Mesenteric fat pad (tissue), 1 donor: ENCODE measurements at regions not wholly inside any gene's neighbourhood (a gene's known extent, or its start where the extent isn't known, plus 50 kb on each side); places are given as distances from the start of the nearest gene placed in this dataset.
A peak's percentile ranks its signal among the peaks of the same experiment; 100 is the strongest.

ENCODE experiments used
- DNase-seq: peaks from one replicate; pipeline ENCODE4 v3.0.0-alpha.2; 2020; ENCODE audit warnings: low spot score
- donor health status: DM: yes; HTN: yes; CAD: no.

DNA sequence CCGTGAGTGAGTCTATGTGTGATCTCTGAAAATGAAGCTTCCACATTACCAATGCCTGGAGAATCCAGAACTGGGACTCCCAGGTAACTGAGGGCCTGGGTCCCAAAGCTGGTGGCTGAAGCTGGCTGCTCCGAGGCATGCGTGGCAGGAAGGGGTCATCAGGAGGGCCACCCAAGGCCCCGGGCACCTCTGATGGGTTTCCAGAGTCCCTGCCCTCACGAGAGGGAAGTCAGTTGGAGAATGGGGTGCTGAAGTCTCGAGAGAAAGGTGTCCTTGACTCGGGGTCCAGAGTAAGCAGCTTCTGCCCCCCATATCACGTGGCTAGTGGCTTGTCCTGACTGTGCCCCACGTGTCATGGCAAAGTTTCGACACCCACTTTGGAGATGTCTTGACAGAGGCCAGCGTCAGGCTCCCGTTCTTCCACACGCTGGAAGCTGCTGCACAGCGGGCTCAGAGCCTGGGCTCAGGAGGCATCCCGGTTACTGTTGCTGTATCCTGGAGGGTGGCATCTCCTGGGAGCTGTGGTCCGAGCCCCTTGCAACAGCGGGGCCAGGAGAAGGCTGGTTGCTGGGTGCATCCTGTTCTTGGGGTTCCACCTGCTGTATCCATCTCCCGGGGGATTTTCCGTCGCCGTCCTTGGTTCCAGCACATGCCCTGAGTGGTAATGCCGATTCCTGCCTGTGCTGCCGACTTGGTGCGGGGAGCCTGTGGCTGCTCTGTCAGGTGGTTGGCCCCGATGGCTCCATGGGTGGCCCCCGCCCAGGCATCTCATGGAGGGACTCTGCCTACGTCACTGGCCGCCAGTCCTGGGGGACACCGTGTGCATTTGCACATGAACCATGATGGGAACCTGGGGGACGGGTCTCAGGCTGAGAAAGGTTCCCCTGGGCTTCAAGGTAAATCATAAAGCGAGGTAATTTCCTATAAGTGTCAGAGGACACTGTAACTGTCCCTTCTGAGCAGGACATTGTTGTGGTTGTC is 183.3 kb upstream of the HDAC4 start:
- DNase-seq: no peak

DNA sequence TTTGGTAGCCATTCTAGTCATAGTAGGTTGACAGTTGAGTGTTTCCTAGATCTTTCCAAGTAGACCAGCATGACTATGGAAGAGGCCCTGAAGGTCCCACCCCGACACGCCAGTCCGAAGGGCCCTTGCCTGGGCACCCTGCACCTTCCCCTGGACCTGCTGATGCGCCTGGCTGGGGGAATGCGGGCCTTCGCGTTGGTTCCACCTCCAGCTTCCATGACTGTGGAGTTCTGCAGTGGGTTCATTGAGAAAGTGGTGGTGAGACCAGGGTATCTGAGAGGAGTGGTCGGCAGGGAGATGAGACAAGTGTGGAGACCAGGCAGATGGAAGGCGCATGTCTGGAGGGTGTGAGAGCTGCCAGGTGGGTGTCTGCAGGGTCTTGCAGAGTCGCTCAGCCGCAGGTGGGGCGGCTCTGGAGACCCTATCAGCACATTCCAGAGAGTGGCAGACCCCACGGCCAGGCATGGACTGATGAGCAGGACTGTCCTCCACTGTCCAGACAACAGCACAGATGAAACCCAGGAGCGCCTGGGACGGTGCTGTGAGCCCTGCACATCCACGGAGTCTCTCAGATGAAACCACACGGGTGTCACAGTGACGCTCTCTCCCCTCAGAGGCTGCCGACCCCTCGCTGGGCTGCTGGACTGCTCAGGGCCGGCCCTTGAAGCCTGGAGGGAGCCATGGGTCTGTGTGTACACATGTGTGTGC is 182.5 kb upstream of the HDAC4 start:
- DNase-seq: no peak

DNA sequence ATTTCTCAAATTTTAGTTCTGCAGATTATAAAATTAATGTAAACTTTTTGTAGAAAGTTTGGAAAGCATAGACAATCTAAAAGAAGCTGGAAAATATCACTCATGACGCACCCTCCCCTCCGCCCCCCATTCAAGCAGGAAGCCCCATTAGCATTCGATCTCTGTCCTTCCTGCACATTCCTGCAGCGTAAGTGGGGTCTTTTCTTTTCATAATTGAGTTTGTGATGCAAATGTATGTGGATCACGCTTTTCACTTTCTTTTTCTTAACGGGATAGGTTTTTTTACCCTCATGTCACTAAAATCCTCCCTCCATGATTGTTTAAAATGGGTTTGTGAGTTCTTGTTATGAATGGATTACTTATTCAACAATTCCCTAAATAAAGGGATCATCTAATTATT is 181.7 kb upstream of the HDAC4 start:
- no peak for DNase-seq

DNA sequence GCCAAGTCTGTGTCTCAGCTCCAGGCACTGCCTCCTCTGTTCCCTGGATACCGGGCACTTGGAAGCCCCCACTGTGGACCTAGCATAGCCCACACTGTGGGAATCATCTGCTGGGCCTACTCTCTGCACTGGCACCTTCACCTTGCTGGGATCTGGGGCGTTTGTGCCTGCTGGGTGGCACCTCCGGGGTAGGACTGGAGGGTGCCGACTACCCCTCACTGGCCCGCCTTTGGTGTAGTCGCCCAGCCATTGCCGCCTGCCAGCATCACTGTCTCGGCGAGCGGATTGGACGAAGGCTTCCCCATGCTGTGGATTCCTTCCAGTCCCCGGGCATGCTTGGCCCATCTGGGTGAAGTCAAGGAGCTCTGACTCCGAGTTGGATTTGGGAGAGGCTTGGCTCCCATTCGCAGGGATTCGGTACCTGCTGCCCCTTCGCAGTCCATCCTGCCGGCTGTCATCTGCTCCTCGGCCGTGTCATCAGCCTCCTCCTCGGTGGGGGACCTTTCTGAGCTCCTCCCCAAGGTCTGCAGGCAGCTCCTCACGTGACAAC is 180.6 kb upstream of the HDAC4 start:
- peak; percentile 85 for DNase-seq

DNA sequence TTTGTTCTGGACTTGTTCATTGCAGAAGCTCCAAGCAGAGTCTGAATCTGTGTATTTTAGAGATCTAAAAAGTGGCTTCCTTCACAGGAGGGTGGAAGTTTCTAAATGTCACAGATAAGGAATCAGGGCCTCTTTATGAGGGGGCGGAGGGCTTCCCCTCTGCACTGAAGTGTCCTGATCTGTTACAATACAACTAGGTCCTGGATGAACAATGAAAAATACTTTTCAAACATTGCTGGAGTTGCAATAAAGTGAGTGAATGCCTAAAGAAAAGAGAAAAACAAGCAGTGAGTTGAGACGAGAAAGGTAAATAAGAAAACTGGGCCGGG is 179.3 kb upstream of the HDAC4 start:
- DNase-seq: no peak

DNA sequence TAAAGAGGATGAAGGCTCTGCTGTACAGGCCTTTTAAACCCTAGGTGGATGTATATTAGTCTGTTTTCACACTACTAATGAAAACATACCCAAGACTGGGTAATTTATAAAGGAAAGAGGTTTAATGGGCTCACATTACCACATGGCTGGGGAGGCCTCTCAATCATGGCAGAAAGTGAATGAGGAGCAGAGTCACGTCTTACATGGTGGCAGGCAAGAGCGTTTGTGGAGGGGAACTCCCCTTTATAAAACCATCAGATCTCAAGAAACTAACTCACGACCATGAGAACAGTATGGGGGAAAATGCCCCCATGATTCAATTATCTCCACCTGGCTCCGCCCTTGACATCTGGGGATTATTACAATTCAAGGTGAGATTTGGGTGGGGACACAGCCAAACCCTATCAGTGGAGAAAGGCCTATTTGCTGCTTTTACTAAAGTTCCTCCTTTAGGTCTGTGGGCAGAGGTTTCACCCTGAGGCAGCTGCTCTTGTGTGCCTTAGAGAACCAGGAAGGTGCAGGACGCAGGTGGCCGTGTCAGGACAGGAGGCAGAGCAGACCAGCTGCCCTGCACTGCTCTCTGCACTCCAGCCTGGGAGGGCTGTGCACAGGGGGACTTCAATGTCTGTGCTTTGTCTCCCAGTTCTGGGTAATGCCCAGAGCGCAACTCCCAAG is 178.8 kb upstream of the HDAC4 start:
- DNase-seq: no peak

DNA sequence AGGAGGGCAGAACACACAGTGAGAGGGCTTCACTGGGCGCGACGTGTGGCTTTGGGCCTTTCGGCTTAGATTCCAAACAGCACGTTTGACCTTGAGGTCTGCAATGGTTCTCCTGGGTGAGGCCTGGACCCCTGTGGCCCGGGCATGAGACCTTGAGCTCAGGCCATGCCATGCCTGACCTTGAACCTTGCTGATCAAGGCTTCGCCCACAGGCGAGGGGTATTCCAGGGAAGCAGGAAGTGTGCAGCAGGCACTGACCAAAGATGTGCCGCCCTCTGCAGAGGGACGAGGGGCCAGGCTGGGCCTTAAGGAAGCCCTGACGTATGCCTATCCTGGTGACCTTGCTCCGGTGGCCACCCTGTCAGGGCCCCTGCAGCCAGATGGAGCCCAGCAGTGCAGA is 178.3 kb upstream of the HDAC4 start:
- no peak for DNase-seq

DNA sequence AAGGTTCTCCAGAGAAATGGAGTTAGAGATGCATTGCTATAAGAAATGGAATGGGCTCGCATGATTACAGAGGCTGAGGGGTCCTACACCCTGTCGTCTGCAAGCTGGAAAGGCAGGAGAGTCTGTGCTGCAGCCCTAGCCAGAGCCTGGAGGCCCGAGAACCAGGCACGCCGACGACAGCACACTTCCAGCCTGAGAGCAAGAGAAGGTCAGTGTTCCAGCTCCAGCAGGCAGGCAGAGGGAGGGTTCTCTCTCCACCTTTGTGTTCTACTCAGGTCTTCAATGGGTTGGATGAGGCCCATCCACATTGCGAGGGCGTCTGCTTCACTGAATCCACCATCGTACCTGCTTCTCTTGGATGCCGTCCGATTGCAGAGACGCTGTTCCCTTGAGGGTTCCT is 177.6 kb upstream of the HDAC4 start:
- no peak for DNase-seq

DNA sequence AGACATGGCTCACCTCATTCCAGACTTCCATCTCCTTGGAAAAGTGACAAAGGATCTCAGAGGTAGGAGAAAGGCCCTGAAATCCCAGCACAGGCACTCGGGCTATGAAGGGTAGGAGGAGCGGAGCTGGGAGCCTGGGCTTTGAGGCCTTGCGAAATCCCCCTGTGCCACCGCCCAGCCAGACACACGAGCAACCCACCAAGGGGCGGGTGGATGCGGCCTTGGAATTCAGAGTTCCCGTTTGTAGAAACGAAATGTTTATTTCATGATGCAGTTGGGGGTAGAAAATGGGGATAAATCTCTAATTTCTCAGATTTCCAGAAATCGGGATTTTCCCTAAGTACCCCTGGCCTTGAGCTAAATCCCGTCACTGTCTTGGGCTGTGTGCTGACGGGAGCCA is 177.1 kb upstream of the HDAC4 start:
- DNase-seq: no peak

DNA sequence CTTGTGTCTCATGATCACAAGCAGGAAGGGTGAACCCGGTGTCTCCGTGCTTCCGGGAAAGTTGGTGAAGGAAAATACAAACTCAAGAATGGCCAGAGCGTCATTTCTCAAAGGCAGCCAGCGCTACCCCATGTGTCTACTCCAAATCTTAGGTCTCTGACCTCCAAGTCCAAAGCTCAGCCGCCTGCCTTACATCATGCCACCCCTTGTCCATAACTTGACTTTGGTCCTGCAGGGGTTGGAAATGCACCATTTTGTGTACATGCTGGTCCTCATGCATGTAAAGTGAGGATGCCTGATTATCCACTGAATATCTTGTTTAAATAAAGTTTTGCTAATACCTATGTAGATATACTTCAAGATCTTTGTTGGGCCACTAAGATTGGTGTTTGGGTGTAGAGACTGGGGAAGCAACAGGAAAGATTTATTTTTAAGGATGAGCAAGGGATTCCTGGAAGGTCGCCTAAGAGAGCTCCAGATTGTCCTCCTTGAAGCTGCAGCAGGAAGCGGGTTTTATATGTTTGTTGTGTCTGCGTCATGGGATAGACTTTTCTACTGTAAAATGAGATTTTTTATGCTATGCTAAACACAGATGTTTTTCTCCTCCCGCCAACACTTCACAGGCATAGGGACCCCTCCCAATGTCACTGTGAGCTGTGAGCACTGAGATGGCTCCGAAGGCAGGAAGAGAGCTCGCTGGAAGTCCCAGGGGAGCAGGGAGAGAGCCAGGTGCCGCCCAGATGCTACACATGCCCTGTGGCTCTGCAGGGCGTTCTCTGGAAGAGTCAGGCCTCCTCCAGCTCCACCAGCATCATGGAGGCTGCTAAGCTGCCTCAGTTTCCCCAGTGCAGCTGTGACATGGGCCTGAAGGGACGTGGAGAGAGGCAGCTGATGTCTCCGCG is 176.2 kb upstream of the HDAC4 start:
- DNase-seq: no peak

DNA sequence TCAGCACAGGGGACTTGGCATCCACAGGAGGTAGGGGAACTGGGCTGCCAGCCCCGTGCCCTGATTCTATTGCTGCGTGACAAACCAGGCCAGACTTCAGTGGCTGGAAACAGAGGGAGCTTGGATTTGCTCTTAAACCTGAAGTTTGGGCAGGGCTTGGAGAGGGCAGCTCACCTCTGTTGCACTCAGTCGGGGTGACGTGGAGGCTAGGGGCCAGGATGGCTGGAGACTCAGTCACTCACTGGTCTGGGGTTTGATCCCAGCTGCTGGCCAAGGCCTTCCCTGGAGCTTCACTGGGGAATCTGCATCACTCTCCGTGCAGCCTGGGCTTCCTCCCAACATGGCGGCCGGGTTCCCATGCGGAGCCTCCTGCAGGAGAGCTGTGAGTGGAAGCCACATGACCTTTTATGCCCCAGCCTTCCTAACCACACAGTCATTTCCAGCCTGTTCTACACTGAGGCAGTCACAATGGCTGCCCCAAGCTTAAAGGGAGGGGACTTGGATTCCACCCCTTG is 175.2 kb upstream of the HDAC4 start:
- no peak for DNase-seq

DNA sequence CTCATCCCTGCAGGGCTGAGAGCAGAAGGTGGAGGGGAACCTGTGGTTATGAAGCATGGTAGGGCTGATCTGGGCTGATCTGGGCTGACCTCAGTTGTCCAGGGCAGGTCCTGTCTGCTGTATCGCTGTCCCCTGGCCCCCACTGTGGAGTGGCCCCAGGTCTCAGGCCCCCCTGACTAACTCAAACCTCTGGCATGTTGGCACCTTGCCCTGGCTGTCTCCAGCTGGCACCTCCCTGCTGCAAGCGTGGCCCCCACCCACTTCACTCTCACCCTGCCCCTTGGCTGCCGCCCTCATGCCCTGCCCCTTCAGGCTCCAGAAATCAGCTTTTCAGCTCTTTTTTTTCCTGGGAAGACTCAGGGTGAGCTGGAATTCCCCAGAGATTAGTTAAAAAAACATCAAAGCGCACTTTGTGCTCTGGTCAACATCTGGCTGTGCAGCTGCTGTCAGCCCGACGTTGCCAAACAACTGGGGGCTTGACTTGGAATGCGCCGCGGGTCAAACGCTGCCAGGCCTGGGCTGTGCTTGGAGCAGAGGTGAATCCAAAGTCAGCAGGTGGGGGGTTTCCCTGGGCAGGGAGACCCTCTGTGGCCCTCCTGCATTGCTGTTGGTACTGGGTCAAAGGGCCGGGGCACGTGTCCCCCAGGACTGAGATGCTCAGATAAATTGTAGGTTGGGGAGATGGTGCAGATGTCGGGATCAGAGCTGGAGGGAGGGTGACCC is 173.8 kb upstream of the HDAC4 start:
- DNase-seq: no peak

DNA sequence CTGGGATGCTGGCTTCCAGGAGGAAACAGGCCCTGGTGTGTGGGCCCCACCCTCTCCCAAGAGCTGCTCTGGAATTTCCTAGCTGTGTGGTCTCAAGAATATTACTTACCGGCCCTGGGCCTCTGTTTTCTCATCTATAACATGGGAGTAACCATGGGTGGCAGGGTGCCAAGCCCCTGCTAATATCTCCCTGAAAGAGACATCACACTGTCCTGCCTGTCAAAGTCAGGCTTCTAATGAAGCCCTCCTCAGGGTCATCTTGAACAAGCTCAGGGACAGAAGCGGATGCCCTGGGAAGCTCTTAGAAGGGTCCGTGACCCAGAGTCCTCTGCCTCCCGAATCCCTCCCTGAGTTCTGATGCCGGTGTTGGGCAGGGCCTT is 173.2 kb upstream of the HDAC4 start:
- DNase-seq: no peak

DNA sequence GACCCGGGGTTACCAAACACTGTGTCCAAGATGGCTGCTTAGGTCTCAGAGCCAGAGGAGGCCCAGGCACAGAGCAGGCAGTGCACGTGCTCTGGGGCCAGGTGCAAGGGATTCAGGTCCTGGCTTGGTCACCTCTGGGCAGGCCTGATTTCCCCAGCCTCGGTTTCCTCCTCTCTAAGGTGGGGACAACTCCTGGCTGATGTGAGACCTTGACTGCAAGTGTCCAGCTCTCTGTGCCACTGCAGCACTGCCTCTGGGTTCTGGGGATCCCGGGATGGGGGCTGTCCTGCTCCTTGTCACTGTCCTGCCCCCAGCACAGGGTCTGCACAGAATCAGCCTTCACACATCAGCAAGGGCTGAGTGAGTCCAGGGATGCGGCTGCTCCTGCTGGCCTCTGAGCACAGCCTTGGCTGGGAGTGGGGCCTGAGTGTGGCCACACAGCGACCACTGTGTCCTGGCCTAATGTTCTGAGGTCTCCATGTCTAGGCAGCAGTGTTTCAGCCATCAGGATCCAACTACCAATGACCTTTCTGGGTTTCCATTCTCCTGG is 170.2 kb upstream of the HDAC4 start:
- no peak for DNase-seq

DNA sequence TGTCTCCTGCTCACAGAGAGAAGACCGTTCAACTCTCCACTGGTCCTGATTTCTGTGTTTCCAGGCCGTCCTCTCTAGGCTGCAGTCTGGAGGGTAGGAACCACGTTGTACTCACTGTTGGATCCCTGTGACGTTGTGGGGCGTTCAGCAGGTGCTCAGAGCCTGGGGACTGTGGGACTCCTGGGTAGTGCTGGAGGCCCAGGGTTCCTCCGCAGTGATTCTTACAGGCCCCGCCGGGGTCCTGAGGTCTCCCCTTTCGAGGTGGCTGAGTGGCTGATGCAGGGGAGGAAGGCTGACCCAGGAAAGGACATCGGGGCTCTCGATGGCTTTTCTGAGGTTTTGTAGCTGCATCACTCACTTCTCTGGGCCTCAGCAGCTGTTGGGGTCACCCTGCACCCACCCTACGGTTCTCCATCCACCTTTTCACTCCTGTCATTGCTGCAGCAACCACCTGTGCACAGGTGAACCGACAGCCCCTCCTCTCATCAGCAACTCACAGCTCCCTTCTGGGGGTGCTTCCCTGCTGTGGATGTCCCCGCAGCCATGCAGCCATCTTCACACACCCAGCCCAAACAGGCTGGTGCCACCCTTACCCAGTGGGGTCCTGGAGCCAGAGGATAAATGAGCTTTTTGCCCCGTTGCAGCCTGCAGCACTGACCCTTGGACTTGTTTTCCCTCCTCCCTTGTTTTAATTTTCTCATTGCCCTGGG is 169.6 kb upstream of the HDAC4 start:
- DNase-seq: no peak

DNA sequence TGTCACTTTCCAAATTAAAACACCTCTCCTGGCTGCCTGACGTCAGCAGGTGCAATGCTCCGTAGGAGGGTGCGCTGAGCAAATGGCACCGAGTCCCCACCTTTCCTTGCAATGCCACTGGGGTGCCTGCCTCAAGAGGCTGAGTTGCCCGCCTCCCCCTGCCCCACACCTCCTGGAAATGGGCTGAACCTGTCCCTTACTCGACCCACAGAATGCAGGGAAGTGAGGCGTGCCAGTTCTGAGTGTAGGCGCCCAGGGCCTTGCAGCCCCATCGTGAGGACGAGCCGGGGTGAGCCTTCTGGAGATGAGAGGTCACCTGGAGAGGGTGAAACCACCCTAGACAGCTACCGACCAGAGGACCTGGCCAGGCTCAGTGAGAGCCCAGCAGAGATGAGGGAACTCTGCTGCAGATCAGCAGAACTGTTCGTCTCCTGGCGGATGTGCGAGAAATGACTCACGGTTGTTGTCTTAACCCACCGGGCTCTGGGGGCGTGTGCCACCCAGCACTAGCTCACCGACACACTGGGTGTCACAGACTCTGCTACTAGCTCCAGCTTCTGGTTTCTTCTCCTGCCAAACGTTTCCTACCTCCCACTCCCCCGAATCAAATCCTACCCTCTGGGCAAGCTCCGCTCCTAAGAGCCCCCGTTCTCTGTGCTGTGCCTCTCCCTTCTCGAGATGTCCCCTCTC is 168.7 kb upstream of the HDAC4 start:
- DNase-seq: no peak

DNA sequence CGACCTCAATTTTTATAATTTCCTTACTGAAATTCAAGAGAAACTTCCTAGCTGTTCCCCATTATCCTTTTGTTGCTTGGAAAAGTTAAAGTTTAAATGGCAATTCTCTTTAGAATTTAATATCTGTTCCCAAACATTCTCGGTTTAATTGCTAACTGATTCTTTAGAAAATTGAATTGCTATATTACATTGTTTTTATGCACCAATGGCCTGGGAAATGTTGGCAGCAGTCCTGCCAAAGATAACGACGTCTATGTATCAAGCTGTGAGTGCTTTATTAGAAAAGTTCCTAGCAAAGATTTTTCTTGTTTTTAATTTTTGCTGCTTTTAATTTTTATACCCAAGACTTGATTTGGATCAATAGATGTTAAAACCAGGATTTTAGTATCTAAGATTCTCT is 167.8 kb upstream of the HDAC4 start:
- no peak for DNase-seq

DNA sequence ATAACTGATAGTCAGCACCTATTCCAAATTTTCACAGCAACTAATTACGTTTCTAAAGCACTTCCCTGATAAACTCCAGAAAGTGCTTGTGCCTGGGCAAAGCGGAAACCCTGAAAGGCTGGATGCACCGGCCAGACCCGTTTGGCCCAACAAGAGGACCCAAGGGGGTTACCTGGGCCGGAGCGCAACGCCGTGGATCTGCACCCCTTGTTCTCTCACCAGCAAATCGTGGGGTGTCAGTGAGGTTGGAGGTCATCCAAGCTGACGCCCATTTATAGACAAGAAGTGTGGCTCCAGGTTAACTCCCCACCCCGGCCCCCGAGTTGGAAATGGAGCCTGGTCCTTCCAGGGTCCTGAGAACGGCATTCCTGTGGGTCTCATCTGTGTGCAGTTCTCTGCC is 167.0 kb upstream of the HDAC4 start:
- DNase-seq: no peak
